PC-3 (cell line): ENCODE measurements at regions not wholly inside any gene's neighbourhood (a gene's known extent, or its start where the extent isn't known, plus 50 kb on each side); places are given as distances from the start of the nearest gene placed in this dataset.

Source experiments
- ATAC-seq: fragments of 200-7000 bp; cut with Tn5 transposase; 2 replicates; pipeline ENCODE4 v1.9.1; 2020; ENCODE audit warnings: mild to moderate bottlenecking, moderate library complexity
- BruUV-seq: library from RNA; stranded (reverse); fragments of 400-500 nt; replicated peaks from 2 replicates; lab custom pipeline; 2021; lab: Mats Ljungman, UMichigan
- CTCF ChIA-PET: fragments of 300-600 bp; sonication (Branson Sonifier 250); formaldehyde crosslinking; loops from one replicate; lab custom pipeline; 2022; ENCODE audit warnings: antibody characterized with exemption; lab: Charles Lee
- POLR2A ChIA-PET: fragments of 300-600 bp; sonication (Branson Sonifier 250); formaldehyde crosslinking; loops from one replicate; lab custom pipeline; 2022; ENCODE audit warnings: antibody characterized with exemption; ENCODE audit not compliant: unreplicated experiment; lab: Charles Lee
- DNase-seq: peaks from one replicate; pipeline ENCODE4 v3.0.0-alpha.2; 2015
- H2AFZ ChIP-seq: fragments of 300-600 bp; sonication (generic); 2 replicates; pipeline ENCODE4 v1.6.0; 2016; ENCODE audit warnings: antibody characterized with exemption, low read length
- H3F3A ChIP-seq: fragments of 300-600 bp; sonication (generic); one replicate; pipeline ENCODE4 v1.6.0; 2017; ENCODE audit warnings: antibody characterized with exemption, low read length, control low read depth, mild to moderate bottlenecking; ENCODE audit not compliant: unreplicated experiment
- H3K27ac ChIP-seq: fragments of 300-600 bp; sonication (generic); 2 replicates; pipeline ENCODE4 v1.5.1; 2016; ENCODE audit warnings: mild to moderate bottlenecking, low read length
- H3K27me3 ChIP-seq: fragments of 300-600 bp; sonication (generic); 2 replicates; pipeline ENCODE4 v1.6.1; 2016; ENCODE audit warnings: low read length, mixed read lengths
- H3K36me3 ChIP-seq: fragments of 300-600 bp; sonication (generic); 2 replicates; pipeline ENCODE4 v1.6.1; 2016; ENCODE audit warnings: low read depth, mixed run types, low read length, mixed read lengths
- H3K4me1 ChIP-seq: fragments of 300-600 bp; sonication (generic); 2 replicates; pipeline ENCODE4 v1.5.1; 2016; ENCODE audit warnings: low read length; ENCODE audit not compliant: insufficient read depth
- H3K4me2 ChIP-seq: fragments of 300-600 bp; sonication (generic); 2 replicates; pipeline ENCODE4 v1.6.0; 2016; ENCODE audit warnings: low read length
- H3K4me3 ChIP-seq: fragments of 300-600 bp; sonication (generic); 2 replicates; pipeline ENCODE4 v1.5.1; 2016; ENCODE audit warnings: mild to moderate bottlenecking, low read length, mixed read lengths
- H3K79me2 ChIP-seq: fragments of 300-600 bp; sonication (generic); 2 replicates; pipeline ENCODE4 v1.6.1; 2017; ENCODE audit warnings: low read length, mixed read lengths
- H3K9ac ChIP-seq: fragments of 300-600 bp; sonication (generic); 2 replicates; pipeline ENCODE4 v1.6.0; 2016; ENCODE audit warnings: mild to moderate bottlenecking, low read length
- H3K9me2 ChIP-seq: fragments of 300-600 bp; sonication (generic); replicated peaks from 2 replicates; pipeline ENCODE4 v1.6.1; 2016; ENCODE audit warnings: mixed run types, low read length, mixed read lengths
- H3K9me3 ChIP-seq: fragments of 300-600 bp; sonication (generic); 2 replicates; pipeline ENCODE4 v1.6.1; 2016; ENCODE audit warnings: low read length, mixed read lengths
- H4K20me1 ChIP-seq: fragments of 300-600 bp; sonication (generic); 2 replicates; pipeline ENCODE4 v1.6.1; 2016; ENCODE audit warnings: low read length, mixed read lengths
- EZH2 ChIP-seq: fragments of 300-600 bp; sonication (generic); IDR thresholded peaks from one replicate; pipeline ENCODE4 v1.6.1; 2017; ENCODE audit warnings: antibody characterized with exemption, mild to moderate bottlenecking, low read length; ENCODE audit not compliant: unreplicated experiment
- EZH2phosphoT487 ChIP-seq: fragments of 300-600 bp; sonication (generic); IDR thresholded peaks from 2 replicates; pipeline ENCODE4 v1.6.1; 2018; ENCODE audit warnings: mild to moderate bottlenecking, antibody characterized with exemption, low read length, borderline replicate concordance
- intact Hi-C: fragments of 100-400 bp; cut with micrococcal nuclease; formaldehyde crosslinking; loops from 2 replicates; pipeline ENCODE4 v1.9.0; 2023
- TF ChIP-seq, protein P1 (sequence below): fragments of 300-600 bp; sonication (generic); conservative IDR thresholded peaks from 2 replicates; pipeline ENCODE4 v1.5.1; 2017; ENCODE audit warnings: antibody characterized with exemption, low read depth, mild to moderate bottlenecking, low read length

DNA sequence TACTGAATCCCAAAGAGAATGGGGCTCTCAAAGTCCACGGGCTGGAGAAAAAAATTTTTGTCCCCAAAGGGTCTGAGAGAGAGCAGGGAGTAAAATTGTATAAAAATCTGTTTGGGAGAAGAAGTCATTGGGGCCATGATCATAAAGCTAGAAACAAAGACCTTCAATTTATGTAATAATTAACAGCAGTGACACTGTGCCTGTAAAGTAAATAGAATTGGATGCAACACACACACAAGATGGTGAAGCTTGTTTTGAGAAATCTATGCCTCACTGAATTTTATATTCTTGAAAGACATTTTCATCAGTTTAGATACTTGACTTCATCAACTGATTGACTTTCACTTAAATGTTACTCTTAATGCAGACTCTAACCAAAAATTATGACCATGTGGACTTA is 600.5 kb upstream of the ADAMTS5 start:
- Histone ChIP-seq H3K27ac (no peak overlapping the region), H3K9me3 (no peaks in the 10 kb centered on the region), H3K36me3 (no peaks in the 10 kb centered on the region), H3K9me2 (no peaks in the 10 kb centered on the region), H3K9ac (no peak overlapping the region), H3F3A (no peaks in the 10 kb centered on the region), H2AFZ (no peak overlapping the region), H3K4me2 (no peak overlapping the region), H3K79me2 (no peaks in the 10 kb centered on the region), H3K4me1 (peaks cover 17% of the 10 kb centered on the region), H3K27me3 (no peaks in the 10 kb centered on the region), H4K20me1 (no peaks in the 10 kb centered on the region), H3K4me3 (no peak overlapping the region)
- no TSS peak for BruUV-seq
- ATAC-seq (no peak), DNase-seq (no peak)
- intact Hi-C loops = loop anchor here (10.0 kb wide), 2 partner anchors 353 to 603 kb away; partner anchors contain the start of gene ADAMTS5
- TF ChIP-seq EZH2phosphoT487 = no peak
- TF ChIP-seq EZH2 = no peak
- TF ChIP-seq, protein P1, sequence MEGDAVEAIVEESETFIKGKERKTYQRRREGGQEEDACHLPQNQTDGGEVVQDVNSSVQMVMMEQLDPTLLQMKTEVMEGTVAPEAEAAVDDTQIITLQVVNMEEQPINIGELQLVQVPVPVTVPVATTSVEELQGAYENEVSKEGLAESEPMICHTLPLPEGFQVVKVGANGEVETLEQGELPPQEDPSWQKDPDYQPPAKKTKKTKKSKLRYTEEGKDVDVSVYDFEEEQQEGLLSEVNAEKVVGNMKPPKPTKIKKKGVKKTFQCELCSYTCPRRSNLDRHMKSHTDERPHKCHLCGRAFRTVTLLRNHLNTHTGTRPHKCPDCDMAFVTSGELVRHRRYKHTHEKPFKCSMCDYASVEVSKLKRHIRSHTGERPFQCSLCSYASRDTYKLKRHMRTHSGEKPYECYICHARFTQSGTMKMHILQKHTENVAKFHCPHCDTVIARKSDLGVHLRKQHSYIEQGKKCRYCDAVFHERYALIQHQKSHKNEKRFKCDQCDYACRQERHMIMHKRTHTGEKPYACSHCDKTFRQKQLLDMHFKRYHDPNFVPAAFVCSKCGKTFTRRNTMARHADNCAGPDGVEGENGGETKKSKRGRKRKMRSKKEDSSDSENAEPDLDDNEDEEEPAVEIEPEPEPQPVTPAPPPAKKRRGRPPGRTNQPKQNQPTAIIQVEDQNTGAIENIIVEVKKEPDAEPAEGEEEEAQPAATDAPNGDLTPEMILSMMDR = no peak
- POLR2A ChIA-PET = no interaction called here
- CTCF ChIA-PET = interaction anchor here (0.6 kb wide), 1 partner anchor 140 kb away, joined by 3 read pairs; no protein-coding TSS in a partner anchor

DNA sequence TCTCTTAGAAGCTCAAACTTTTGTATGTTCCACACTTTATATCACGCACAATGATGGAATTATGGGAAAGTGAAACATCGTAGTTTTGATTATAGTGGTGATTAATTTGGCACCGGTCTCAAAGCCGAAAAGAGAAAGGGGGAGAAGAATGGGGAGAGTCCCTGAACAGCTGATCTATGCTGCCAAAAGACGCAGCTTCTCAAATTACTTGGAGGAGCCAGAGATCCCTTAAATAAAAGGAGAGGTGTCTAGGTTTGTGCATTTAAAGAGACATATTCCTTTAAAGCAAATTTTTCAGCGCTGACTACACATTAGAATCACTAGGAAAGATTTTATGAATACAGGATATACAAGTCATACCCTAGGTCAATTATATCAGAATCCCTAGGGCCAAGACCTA is 599.6 kb upstream of the ADAMTS5 start:
- no peaks in the 10 kb centered on the region for H4K20me1 ChIP-seq
- H3K4me3 ChIP-seq = no peak overlapping the region
- H2AFZ ChIP-seq = peak overlapping the region; percentile 1; the same call in 1 of the 2 replicates
- H3K27me3 ChIP-seq = no peaks in the 10 kb centered on the region
- no peak overlapping the region for H3K4me2 ChIP-seq
- H3K4me1 ChIP-seq = peaks cover 17% of the 10 kb centered on the region
- no TSS peak for BruUV-seq
- no peaks in the 10 kb centered on the region for H3K9me2 ChIP-seq
- H3K27ac ChIP-seq = no peak overlapping the region
- no peak overlapping the region for H3K9ac ChIP-seq
- DNase-seq = no peak
- no peaks in the 10 kb centered on the region for H3K36me3 ChIP-seq
- no peaks in the 10 kb centered on the region for H3F3A ChIP-seq
- CTCF ChIA-PET = interaction anchor here (1.2 kb wide), 1 partner anchor 134 kb away, joined by 3 read pairs; no protein-coding TSS in a partner anchor
- no peak for TF ChIP-seq EZH2phosphoT487
- TF ChIP-seq EZH2 = no peak
- TF ChIP-seq, protein P1 = no peak
- POLR2A ChIA-PET = no interaction called here
- intact Hi-C loops = loop anchor here (10.0 kb wide), 2 partner anchors 352 to 602 kb away; partner anchors contain the start of gene ADAMTS5
- no peaks in the 10 kb centered on the region for H3K79me2 ChIP-seq
- no peaks in the 10 kb centered on the region for H3K9me3 ChIP-seq
- no peak for ATAC-seq

DNA sequence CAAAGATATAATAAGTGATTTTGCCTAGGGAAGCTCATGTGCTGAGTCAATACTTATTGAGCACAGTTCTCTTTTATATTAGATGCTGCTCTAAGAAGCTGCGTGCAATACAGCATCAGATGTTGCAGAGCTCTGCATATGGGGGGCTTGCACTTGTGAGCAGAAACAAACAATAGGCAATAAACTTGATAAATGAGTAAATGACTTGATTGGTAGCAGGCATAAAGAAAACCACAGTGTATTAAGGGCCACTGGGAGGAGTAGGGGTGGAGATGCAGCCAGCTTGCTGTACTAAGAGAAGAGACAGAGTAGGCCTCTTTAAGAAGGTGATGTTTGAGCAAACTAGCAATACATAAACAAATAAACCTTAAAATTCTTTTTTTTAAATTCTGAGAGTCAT is 598.5 kb upstream of the ADAMTS5 start:
- no peaks in the 10 kb centered on the region for H3K9me2 ChIP-seq
- H3K79me2 ChIP-seq = no peaks in the 10 kb centered on the region
- H4K20me1 ChIP-seq = no peaks in the 10 kb centered on the region
- no peaks in the 10 kb centered on the region for H3K27me3 ChIP-seq
- H3K9me3 ChIP-seq = no peaks in the 10 kb centered on the region
- no peak overlapping the region for H3K27ac ChIP-seq
- H3K36me3 ChIP-seq = no peaks in the 10 kb centered on the region
- DNase-seq (no peak), ATAC-seq (no peak)
- no peak overlapping the region for H3K9ac ChIP-seq
- no peak overlapping the region for H3K4me3 ChIP-seq
- CTCF ChIA-PET = interaction anchor here (0.5 to 1.2 kb wide), 5 partner anchors 29 to 867 kb away, joined by 3 to 9 read pairs (median 3); no protein-coding TSS in a partner anchor
- POLR2A ChIA-PET = no interaction called here
- no peaks in the 10 kb centered on the region for H3F3A ChIP-seq
- no peak overlapping the region for H3K4me2 ChIP-seq
- intact Hi-C loops = loop anchor here (2.0 to 10.0 kb wide), 4 partner anchors 135 to 771 kb away; partner anchors contain the start of gene ADAMTS5
- BruUV-seq = no TSS peak
- TF ChIP-seq EZH2 (no peak), EZH2phosphoT487 (no peak)
- TF ChIP-seq, protein P1 = no peak
- peaks cover 5% of the 10 kb centered on the region for H3K4me1 ChIP-seq
- H2AFZ ChIP-seq = no peak overlapping the region
